ENCODE measurements at regions not wholly inside any gene's neighbourhood (a gene's known extent, or its start where the extent isn't known, plus 50 kb on each side); places are given as distances from the start of the nearest gene placed in this dataset.

- peak; percentile 16 for DNase-seq
- no peak for TF ChIP-seq CTCF (IDR thresholded peaks at IDR 0.05; ENCODE audit: low read depth, low read length, missing control alignments)
- H3K36me3 ChIP-seq (replicated peaks): no peaks in the 10 kb centered on the region
- peak overlapping the region; percentile 26 for H3K27ac ChIP-seq
- H3K27me3 ChIP-seq (replicated peaks): no peaks in the 10 kb centered on the region
- in situ Hi-C loops (cut with HindIII; ENCODE audit: low pct_ligation_motif_present, low sequenced_read_pairs): no loop called here
- H3K4me3 ChIP-seq (ENCODE audit: low read depth, low read length): no peak overlapping the region
Measured at GRCh38 chr1:55321942-55322341, 106.8 kb upstream of the USP24 start.

GRCh38 chr1:55320891-55321290, 105.7 kb upstream of the USP24 start:
- Histone ChIP-seq H3K27me3 (replicated peaks) (no peaks in the 10 kb centered on the region), H3K27ac (no peak overlapping the region), H3K36me3 (replicated peaks) (no peaks in the 10 kb centered on the region), H3K4me3 (ENCODE audit: low read depth, low read length) (no peak overlapping the region)
- in situ Hi-C loops (cut with HindIII; ENCODE audit: low pct_ligation_motif_present, low sequenced_read_pairs): no loop called here
- DNase-seq: no peak
- TF ChIP-seq CTCF (IDR thresholded peaks at IDR 0.05; ENCODE audit: low read depth, low read length, missing control alignments): no peak

GRCh38 chr1:55318116-55318817, 103.1 kb upstream of the USP24 start:
- peak; percentile 55 for DNase-seq
- no peak overlapping the region for H3K4me3 ChIP-seq (ENCODE audit: low read depth, low read length)
- TF ChIP-seq CTCF (IDR thresholded peaks at IDR 0.05; ENCODE audit: low read depth, low read length, missing control alignments): no peak
- no peaks in the 10 kb centered on the region for H3K27me3 ChIP-seq (replicated peaks)
- no peak overlapping the region for H3K27ac ChIP-seq
- in situ Hi-C loops (cut with HindIII; ENCODE audit: low pct_ligation_motif_present, low sequenced_read_pairs): no loop called here
- H3K36me3 ChIP-seq (replicated peaks): no peaks in the 10 kb centered on the region

- TF ChIP-seq CTCF (IDR thresholded peaks at IDR 0.05; ENCODE audit: low read depth, low read length, missing control alignments): no peak
- no peak overlapping the region for H3K4me3 ChIP-seq (ENCODE audit: low read depth, low read length)
- in situ Hi-C loops (cut with HindIII; ENCODE audit: low pct_ligation_motif_present, low sequenced_read_pairs): no loop called here
- no peak for DNase-seq
- no peaks in the 10 kb centered on the region for H3K36me3 ChIP-seq (replicated peaks)
- H3K27ac ChIP-seq: no peak overlapping the region
- no peaks in the 10 kb centered on the region for H3K27me3 ChIP-seq (replicated peaks)
Measured at GRCh38 chr1:55317673-55318072, 102.5 kb upstream of the USP24 start.

GRCh38 chr1:55316947-55317662, 101.9 kb upstream of the USP24 start:
- no peak for TF ChIP-seq CTCF (IDR thresholded peaks at IDR 0.05; ENCODE audit: low read depth, low read length, missing control alignments)
- DNase-seq: no peak
- in situ Hi-C loops (cut with HindIII; ENCODE audit: low pct_ligation_motif_present, low sequenced_read_pairs): no loop called here
- no peak overlapping the region for H3K4me3 ChIP-seq (ENCODE audit: low read depth, low read length)
- no peak overlapping the region for H3K27ac ChIP-seq
- H3K27me3 ChIP-seq (replicated peaks): no peaks in the 10 kb centered on the region
- H3K36me3 ChIP-seq (replicated peaks): no peaks in the 10 kb centered on the region
